IMR-90 (cell line): ENCODE measurements at regions not wholly inside any gene's neighbourhood (a gene's known extent, or its start where the extent isn't known, plus 50 kb on each side); places are given as distances from the start of the nearest gene placed in this dataset.

Experiments
- ATAC-seq: fragments of 200-7000 bp; cut with Tn5 transposase; 2 replicates; pipeline ENCODE4 v1.9.1; 2020; ENCODE audit warnings: low read depth, mild to moderate bottlenecking, moderate library complexity
- BruUV-seq: library from RNA; stranded (reverse); fragments of 400-500 nt; replicated peaks from 2 replicates; lab custom pipeline; 2021; lab: Mats Ljungman, UMichigan
- CTCF ChIA-PET: fragments of 300-600 bp; formaldehyde crosslinking; extraction: SDS; loops from one replicate; lab custom pipeline; 2021; ENCODE audit warnings: antibody characterized with exemption; lab: Yijun Ruan, JAX
- POLR2A ChIA-PET: fragments of 300-600 bp; sonication (Branson Sonifier 250); formaldehyde crosslinking; loops from one replicate; lab custom pipeline; 2022; ENCODE audit warnings: antibody characterized with exemption; ENCODE audit not compliant: unreplicated experiment; lab: Charles Lee
- DNase-seq: peaks from one replicate; pipeline ENCODE4 v3.0.0; 2013
- H2AFZ ChIP-seq: replicated peaks from 2 replicates; pipeline ENCODE3; 2013; ENCODE audit warnings: low read length, mild to moderate bottlenecking; ENCODE audit not compliant: poor library complexity
- H2AK5ac ChIP-seq: 2 replicates; pipeline ENCODE4 v1.6.1; 2013; ENCODE audit warnings: low read depth, low read length, inconsistent platforms
- H2AK9ac ChIP-seq: replicated peaks from 2 replicates; pipeline ENCODE3; 2013; ENCODE audit warnings: mild to moderate bottlenecking, low read depth, low read length, moderate library complexity; ENCODE audit not compliant: poor library complexity
- H2BK120ac ChIP-seq: 2 replicates; pipeline ENCODE4 v1.6.1; 2013; ENCODE audit warnings: low read depth, low read length, inconsistent platforms
- H2BK15ac ChIP-seq: 3 replicates; pipeline ENCODE4 v1.6.1; 2013; ENCODE audit warnings: low read depth, low read length, inconsistent platforms
- H2BK20ac ChIP-seq: 2 replicates; pipeline ENCODE4 v1.6.1; 2013; ENCODE audit warnings: low read depth, mild to moderate bottlenecking, inconsistent platforms, low read length, moderate library complexity
- H2BK5ac ChIP-seq: 2 replicates; pipeline ENCODE4 v1.6.1; 2013; ENCODE audit warnings: mild to moderate bottlenecking, low read depth, low read length, inconsistent platforms; ENCODE audit not compliant: poor library complexity, severe bottlenecking
- H3K14ac ChIP-seq: replicated peaks from 2 replicates; pipeline ENCODE4 v1.6.1; 2013; ENCODE audit warnings: low read depth, low read length, inconsistent platforms
- H3K18ac ChIP-seq: 2 replicates; pipeline ENCODE4 v1.6.1; 2013; ENCODE audit warnings: low read depth, low read length, control low read depth
- H3K23ac ChIP-seq: 2 replicates; pipeline ENCODE4 v1.6.1; 2013; ENCODE audit warnings: low read depth, low read length, inconsistent platforms
- H3K27ac ChIP-seq: 2 replicates; pipeline ENCODE4 v1.5.1; 2013; ENCODE audit warnings: mild to moderate bottlenecking, control low read depth, low read length; ENCODE audit not compliant: insufficient read depth
- H3K27me3 ChIP-seq: 2 replicates; pipeline ENCODE4 v1.6.1; 2013; ENCODE audit warnings: low read length; ENCODE audit not compliant: control insufficient read depth, insufficient read depth
- H3K36me3 ChIP-seq: 2 replicates; pipeline ENCODE4 v1.6.1; 2013; ENCODE audit warnings: low read length, mixed read lengths; ENCODE audit not compliant: control insufficient read depth, insufficient read depth
- H3K4ac ChIP-seq: 2 replicates; pipeline ENCODE4 v1.6.1; 2013; ENCODE audit warnings: low read depth, low read length, inconsistent platforms
- H3K4me1 ChIP-seq: 2 replicates; pipeline ENCODE4 v1.6.1; 2013; ENCODE audit warnings: low read length, mixed read lengths; ENCODE audit not compliant: control insufficient read depth, insufficient read depth
- H3K4me2 ChIP-seq: 2 replicates; pipeline ENCODE4 v1.6.1; 2013; ENCODE audit warnings: low read depth, mild to moderate bottlenecking, control low read depth, low read length, moderate library complexity
- H3K4me3 ChIP-seq: 2 replicates; pipeline ENCODE4 v1.5.1; 2013; ENCODE audit warnings: low read depth, mild to moderate bottlenecking, control low read depth, low read length, moderate library complexity; ENCODE audit not compliant: insufficient read depth
- H3K56ac ChIP-seq: 2 replicates; pipeline ENCODE4 v1.6.1; 2013; ENCODE audit warnings: low read length, inconsistent platforms; ENCODE audit not compliant: insufficient read depth; ENCODE audit errors: extremely low read depth
- H3K79me1 ChIP-seq, 2 experiments: 2 replicates each; pipeline ENCODE4 v1.6.1; 2013; ENCODE audit warnings: low read length in 2 of 2, inconsistent platforms in 1 of 2, low read depth in 1 of 2
- H3K9ac ChIP-seq: 2 replicates; pipeline ENCODE4 v1.6.1; 2013; ENCODE audit warnings: low read depth, low read length, control low read depth
- H3K9me1 ChIP-seq: 2 replicates; pipeline ENCODE4 v1.6.1; 2013; ENCODE audit warnings: low read length, inconsistent platforms; ENCODE audit not compliant: insufficient read depth
- H3K9me3 ChIP-seq: 2 replicates; pipeline ENCODE4 v1.6.1; 2013; ENCODE audit warnings: low read length; ENCODE audit not compliant: control insufficient read depth, insufficient read depth
- H4K20me1 ChIP-seq: 2 replicates; pipeline ENCODE4 v1.6.1; 2013; ENCODE audit warnings: low read length, inconsistent platforms; ENCODE audit not compliant: insufficient read depth
- H4K5ac ChIP-seq: 2 replicates; pipeline ENCODE4 v1.6.1; 2013; ENCODE audit warnings: mild to moderate bottlenecking, low read depth, low read length, control low read depth
- H4K8ac ChIP-seq, 2 experiments: 2 replicates each; pipeline ENCODE4 v1.6.1; 2013; ENCODE audit warnings: low read depth in 2 of 2, low read length in 2 of 2, control low read depth in 1 of 2, inconsistent platforms in 1 of 2
- H4K91ac ChIP-seq: 2 replicates; pipeline ENCODE4 v1.6.1; 2013; ENCODE audit warnings: low read depth, low read length, inconsistent platforms; ENCODE audit not compliant: insufficient read depth
- BHLHE40 ChIP-seq: fragments of 150-350 bp; IDR thresholded peaks from 2 replicates; pipeline ENCODE4 v1.6.1; 2016; ENCODE audit warnings: mild to moderate bottlenecking, low read depth, low read length
- CEBPB ChIP-seq: IDR thresholded peaks from 2 replicates; pipeline ENCODE4 v1.6.1; 2012; ENCODE audit warnings: low read depth, low read length, improper control_type of control experiment
- CTCF ChIP-seq: conservative IDR thresholded peaks from 2 replicates; pipeline ENCODE4 v1.5.1; 2012; ENCODE audit warnings: mild to moderate bottlenecking, low read depth, low read length, improper control_type of control experiment
- ELK1 ChIP-seq: fragments of 150-350 bp; IDR thresholded peaks from 2 replicates; pipeline ENCODE4 v1.6.1; 2016; ENCODE audit warnings: low read depth, mild to moderate bottlenecking, low read length, moderate library complexity, borderline replicate concordance
- FOS ChIP-seq: fragments of 150-350 bp; IDR thresholded peaks from 2 replicates; pipeline ENCODE4 v1.6.1; 2016; ENCODE audit warnings: low read depth, low read length
- MAFK ChIP-seq: IDR thresholded peaks from 2 replicates; pipeline ENCODE4 v1.6.1; 2012; ENCODE audit warnings: low read depth, low read length, improper control_type of control experiment
- MAZ ChIP-seq: IDR thresholded peaks from 2 replicates; pipeline ENCODE4 v1.6.1; 2012; ENCODE audit warnings: low read depth, mild to moderate bottlenecking, low read length, improper control_type of control experiment, moderate library complexity, borderline replicate concordance
- MXI1 ChIP-seq: IDR thresholded peaks from 2 replicates; pipeline ENCODE4 v1.6.1; 2012; ENCODE audit warnings: low read depth, mild to moderate bottlenecking, low read length, moderate library complexity, borderline replicate concordance
- NFE2L2 ChIP-seq: fragments of 150-350 bp; IDR thresholded peaks from 2 replicates; pipeline ENCODE4 v1.6.1; 2016; ENCODE audit warnings: low read depth, mild to moderate bottlenecking, low read length
- POLR2A ChIP-seq: IDR thresholded peaks from 2 replicates; pipeline ENCODE4 v1.6.1; 2012; ENCODE audit warnings: mild to moderate bottlenecking, low read depth, low read length
- RCOR1 ChIP-seq: IDR thresholded peaks from 2 replicates; pipeline ENCODE4 v1.6.1; 2012; ENCODE audit warnings: mild to moderate bottlenecking, low read length, improper control_type of control experiment; ENCODE audit not compliant: insufficient replicate concordance
- SMC3 ChIP-seq: fragments of 150-350 bp; IDR thresholded peaks from 2 replicates; pipeline ENCODE4 v1.6.1; 2016; ENCODE audit warnings: low read depth, mild to moderate bottlenecking, antibody characterized with exemption, low read length, moderate library complexity
- WGBS, 2 experiments: methylation state at CpG; one replicate each; pipeline versions ENCODE4 v1.1.5 to v1.1.7; 2013; ENCODE audit warnings: missing lambda C conversion rate in 2 of 2; ENCODE audit not compliant: insufficient read length in 1 of 2; ENCODE audit errors: extremely low coverage in 2 of 2; 5-methylcytosine and 5-hydroxymethylcytosine counted together
- dilution Hi-C: fragments of 300-500 bp; cut with HindIII; formaldehyde crosslinking; loops from one replicate; pipeline ENCODE4 v1.14.3; 2018; ENCODE audit warnings: low sequenced_read_pairs; ENCODE audit not compliant: unreplicated experiment
- in situ Hi-C: fragments of 300-500 bp; cut with MboI; formaldehyde crosslinking; loops from 3 replicates; pipeline ENCODE4 v1.14.3; 2019; ENCODE audit warnings: low sequenced_read_pairs, inconsistent platforms, mixed read lengths
- intact Hi-C: fragments of 100-400 bp; cut with micrococcal nuclease; formaldehyde crosslinking; loops from 2 replicates; pipeline ENCODE4 v1.10.0; 2022

GRCh38 chr1:220335668-220336067, 63.4 kb upstream of the RAB3GAP2 start:
- H3K9ac ChIP-seq: no peak overlapping the region
- 83% methylated on average over 2 of the region's 4 CpGs; no CpG with 5 or more reads in 1 of the 2 experiments for WGBS, 2 experiments
- no peak overlapping the region for H2AK9ac ChIP-seq
- DNase-seq: no peak
- no peak overlapping the region for H2BK15ac ChIP-seq
- no peak overlapping the region for H3K4ac ChIP-seq
- no peak overlapping the region for H3K14ac ChIP-seq
- H3K27ac ChIP-seq: no peak overlapping the region
- POLR2A ChIA-PET: no interaction called here
- no peak overlapping the region for H4K91ac ChIP-seq
- no peak overlapping the region for H3K4me2 ChIP-seq
- no peak overlapping the region for H4K5ac ChIP-seq
- in situ Hi-C loops: no loop called here
- H4K20me1 ChIP-seq: no peaks in the 10 kb centered on the region
- no peak overlapping the region for H2BK20ac ChIP-seq
- H3K23ac ChIP-seq: no peak overlapping the region
- H2BK120ac ChIP-seq: no peak overlapping the region
- H3K9me1 ChIP-seq: no peaks in the 10 kb centered on the region
- H2BK5ac ChIP-seq: no peak overlapping the region
- BruUV-seq: no TSS peak
- H3K27me3 ChIP-seq: 0 out of 2 replicates have a peak, but pooled peaks cover 1% of the 10 kb centered on the region
- H3K79me1 ChIP-seq: no peaks in the 10 kb centered on the region
- dilution Hi-C loops: no loop called here
- no peak overlapping the region for H2AK5ac ChIP-seq
- no peak for TF ChIP-seq MAFK
- no peak for TF ChIP-seq POLR2A
- TF ChIP-seq NFE2L2: no peak
- no peak for TF ChIP-seq MXI1
- no peak for TF ChIP-seq ELK1
- TF ChIP-seq CEBPB: no peak
- TF ChIP-seq BHLHE40: no peak
- no peak for TF ChIP-seq SMC3
- no peak for TF ChIP-seq FOS
- TF ChIP-seq CTCF: no peak
- TF ChIP-seq RCOR1: no peak
- no peak for TF ChIP-seq MAZ
- CTCF ChIA-PET: no interaction called here
- no peak for ATAC-seq
- H3K4me1 ChIP-seq: no peaks in the 10 kb centered on the region
- H3K36me3 ChIP-seq: no peaks in the 10 kb centered on the region
- H4K8ac ChIP-seq: no peak overlapping the region
- H3K56ac ChIP-seq: no peak overlapping the region
- no peak overlapping the region for H3K18ac ChIP-seq
- intact Hi-C loops: no loop called here
- no peaks in the 10 kb centered on the region for H3K9me3 ChIP-seq
- H3K4me3 ChIP-seq: no peak overlapping the region
- H2AFZ ChIP-seq: no peak overlapping the region
